BJ (cell line): ENCODE measurements at regions not wholly inside any gene's neighbourhood (a gene's known extent, or its start where the extent isn't known, plus 50 kb on each side); places are given as distances from the start of the nearest gene placed in this dataset.

Experiments used
- CTCF ChIA-PET: fragments of 350-600 bp; formaldehyde crosslinking; extraction: SDS; loops from one replicate; lab custom pipeline; 2021; ENCODE audit warnings: antibody characterized with exemption, inconsistent platforms; lab: Yijun Ruan, JAX
- POLR2A ChIA-PET: fragments of 300-600 bp; sonication (Branson Sonifier 250); formaldehyde crosslinking; extraction: SDS; loops from one replicate; lab custom pipeline; 2021; ENCODE audit warnings: antibody characterized with exemption; lab: Charles Lee
- DNase-seq: peaks from one replicate; pipeline ENCODE4 v3.0.0-alpha.2; 2011; ENCODE audit warnings: low read depth
- H3K27me3 ChIP-seq: 2 replicates; pipeline ENCODE4 v1.6.0; 2011; ENCODE audit warnings: low read length; ENCODE audit not compliant: control insufficient read depth, insufficient read depth
- H3K36me3 ChIP-seq: 2 replicates; pipeline ENCODE4 v1.5.1; 2011; ENCODE audit warnings: low read length; ENCODE audit not compliant: control insufficient read depth, insufficient read depth
- H3K4me3 ChIP-seq: 2 replicates; pipeline ENCODE4 v1.5.1; 2011; ENCODE audit warnings: low read depth, mild to moderate bottlenecking, control low read depth, low read length
- TF ChIP-seq, protein P1 (sequence below): IDR thresholded peaks from 2 replicates; pipeline ENCODE4 v1.5.1; 2011; ENCODE audit warnings: low read depth, mild to moderate bottlenecking, control low read depth, inconsistent platforms, low read length, moderate library complexity; ENCODE audit not compliant: insufficient read depth

GRCh38 chr10:33764694-33765185 lies 430.3 kb upstream of the NRP1 start:
- ChIA-PET CTCF (no interaction called here), POLR2A (no interaction called here)
- Histone ChIP-seq H3K4me3 (no peak overlapping the region), H3K36me3 (no peaks in the 10 kb centered on the region), H3K27me3 (peaks cover 4% of the 10 kb centered on the region; the same call in 1 of the 2 replicates)
- TF ChIP-seq, protein P1, sequence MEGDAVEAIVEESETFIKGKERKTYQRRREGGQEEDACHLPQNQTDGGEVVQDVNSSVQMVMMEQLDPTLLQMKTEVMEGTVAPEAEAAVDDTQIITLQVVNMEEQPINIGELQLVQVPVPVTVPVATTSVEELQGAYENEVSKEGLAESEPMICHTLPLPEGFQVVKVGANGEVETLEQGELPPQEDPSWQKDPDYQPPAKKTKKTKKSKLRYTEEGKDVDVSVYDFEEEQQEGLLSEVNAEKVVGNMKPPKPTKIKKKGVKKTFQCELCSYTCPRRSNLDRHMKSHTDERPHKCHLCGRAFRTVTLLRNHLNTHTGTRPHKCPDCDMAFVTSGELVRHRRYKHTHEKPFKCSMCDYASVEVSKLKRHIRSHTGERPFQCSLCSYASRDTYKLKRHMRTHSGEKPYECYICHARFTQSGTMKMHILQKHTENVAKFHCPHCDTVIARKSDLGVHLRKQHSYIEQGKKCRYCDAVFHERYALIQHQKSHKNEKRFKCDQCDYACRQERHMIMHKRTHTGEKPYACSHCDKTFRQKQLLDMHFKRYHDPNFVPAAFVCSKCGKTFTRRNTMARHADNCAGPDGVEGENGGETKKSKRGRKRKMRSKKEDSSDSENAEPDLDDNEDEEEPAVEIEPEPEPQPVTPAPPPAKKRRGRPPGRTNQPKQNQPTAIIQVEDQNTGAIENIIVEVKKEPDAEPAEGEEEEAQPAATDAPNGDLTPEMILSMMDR, result no peak
- DNase-seq, result no peak

DNA sequence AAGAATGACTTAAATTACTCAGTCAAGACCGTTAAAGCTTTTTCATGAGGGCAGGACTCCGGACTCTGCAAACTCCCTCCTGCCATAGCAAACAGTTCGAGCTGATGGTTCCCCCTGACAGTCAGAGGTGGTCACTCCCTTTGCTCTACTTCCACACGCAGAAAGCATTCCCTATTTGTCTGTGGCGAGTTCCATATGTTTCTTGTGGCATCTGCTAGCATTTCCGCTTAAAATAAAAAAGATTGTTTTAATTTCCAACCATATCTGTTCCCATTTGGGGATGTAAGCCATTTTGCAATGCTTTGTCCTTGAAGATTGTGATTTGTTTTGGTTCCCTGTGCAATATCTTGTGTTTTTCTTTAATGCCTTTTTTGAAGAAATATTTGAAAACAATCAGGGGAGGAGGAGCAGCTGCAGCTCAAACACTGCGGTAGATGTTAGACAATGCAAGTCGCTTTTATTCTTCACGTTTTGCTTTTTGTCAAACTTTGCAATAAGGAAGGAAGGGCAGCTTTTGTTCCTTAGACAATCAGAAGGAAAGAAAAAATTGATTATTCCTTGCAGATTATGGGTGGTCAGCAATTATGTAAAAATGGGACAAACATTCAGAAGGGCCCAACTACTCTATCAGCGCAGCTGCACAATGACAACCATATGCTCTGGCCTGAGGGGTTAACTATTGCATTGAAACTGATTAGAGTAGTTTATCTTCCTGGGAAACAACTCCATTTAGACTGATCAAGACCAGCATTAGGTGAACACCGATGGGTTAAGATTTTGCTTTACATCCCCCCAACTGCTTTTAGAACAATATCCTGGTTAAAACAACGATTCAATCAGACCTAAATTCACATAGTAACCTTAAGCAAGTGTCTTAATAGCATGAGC lies 425.8 kb upstream of the NRP1 start:
- Histone ChIP-seq H3K27me3 (peaks cover 2% of the 10 kb centered on the region; the same call in 1 of the 2 replicates), H3K4me3 (no peak overlapping the region), H3K36me3 (no peaks in the 10 kb centered on the region)
- ChIA-PET CTCF (interaction anchor here (1.3 kb wide), 1 partner anchor 9 kb away, joined by 4 read pairs; no protein-coding TSS in a partner anchor), POLR2A (no interaction called here)
- no peak for DNase-seq
- TF ChIP-seq, protein P1, result no peak

DNA sequence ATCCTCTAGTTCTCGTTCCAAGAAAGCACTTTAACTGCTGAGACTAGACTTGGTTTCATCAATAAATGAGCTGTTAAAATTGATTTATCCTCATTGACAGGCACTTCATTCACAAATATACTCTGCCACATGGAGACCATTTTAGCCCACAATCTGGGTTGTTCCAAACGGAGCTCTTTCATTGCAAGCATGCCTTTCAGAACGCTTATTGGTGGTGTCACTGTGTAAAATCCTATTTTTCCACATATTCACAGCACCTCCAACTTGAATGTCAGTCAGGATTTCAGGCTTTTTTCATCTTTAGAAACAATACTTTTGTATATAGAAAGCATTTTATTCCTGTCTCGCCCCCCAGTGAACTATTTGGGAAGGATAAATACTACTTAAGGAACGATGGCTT lies 424.7 kb upstream of the NRP1 start:
- Histone ChIP-seq H3K4me3 (no peak overlapping the region), H3K36me3 (no peaks in the 10 kb centered on the region), H3K27me3 (no peaks in the 10 kb centered on the region)
- ChIA-PET POLR2A (no interaction called here), CTCF (interaction anchor here (0.5 to 1.3 kb wide), 2 partner anchors 10 to 148 kb away, joined by 4 to 6 read pairs; no protein-coding TSS in a partner anchor)
- DNase-seq, result no peak
- TF ChIP-seq, protein P1, result no peak

- CTCF ChIA-PET, result no interaction called here
- POLR2A ChIA-PET, result no interaction called here
- no peak for DNase-seq
- Histone ChIP-seq H3K4me3 (no peak overlapping the region), H3K27me3 (no peaks in the 10 kb centered on the region), H3K36me3 (no peaks in the 10 kb centered on the region)
- TF ChIP-seq, protein P1, result no peak
These were observed 423.8 kb upstream of the NRP1 start for GRCh38 chr10:33758299-33758698.

DNA sequence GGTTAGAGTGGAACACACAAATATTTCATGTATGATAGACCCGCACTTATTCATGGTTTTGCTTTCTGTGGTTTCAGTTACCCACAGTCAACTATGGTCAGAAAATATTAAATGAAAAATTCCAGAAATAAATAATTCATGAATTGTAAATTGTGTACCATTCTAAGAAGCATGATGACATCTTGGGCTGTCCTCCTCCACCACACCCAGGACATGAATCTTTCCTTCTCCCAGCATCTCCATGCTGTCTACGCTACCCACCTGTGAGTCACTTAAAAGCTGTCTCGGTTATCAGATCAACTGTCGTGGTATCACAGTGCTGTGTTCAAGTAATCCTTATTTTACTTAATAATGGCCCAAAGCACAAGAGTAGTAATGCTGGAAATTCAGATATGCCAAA lies 419.6 kb upstream of the NRP1 start:
- no peak for DNase-seq
- CTCF ChIA-PET, result interaction anchor here (0.6 kb wide), 1 partner anchor 264 kb away, joined by 3 read pairs; no protein-coding TSS in a partner anchor
- TF ChIP-seq, protein P1, result no peak
- Histone ChIP-seq H3K36me3 (no peaks in the 10 kb centered on the region), H3K4me3 (no peak overlapping the region), H3K27me3 (no peaks in the 10 kb centered on the region; the same call in 1 of the 2 replicates)
- POLR2A ChIA-PET, result no interaction called here
